ENCODE measurements at regions not wholly inside any gene's neighbourhood (a gene's known extent, or its start where the extent isn't known, plus 50 kb on each side); places are given as distances from the start of the nearest gene placed in this dataset.

DNA sequence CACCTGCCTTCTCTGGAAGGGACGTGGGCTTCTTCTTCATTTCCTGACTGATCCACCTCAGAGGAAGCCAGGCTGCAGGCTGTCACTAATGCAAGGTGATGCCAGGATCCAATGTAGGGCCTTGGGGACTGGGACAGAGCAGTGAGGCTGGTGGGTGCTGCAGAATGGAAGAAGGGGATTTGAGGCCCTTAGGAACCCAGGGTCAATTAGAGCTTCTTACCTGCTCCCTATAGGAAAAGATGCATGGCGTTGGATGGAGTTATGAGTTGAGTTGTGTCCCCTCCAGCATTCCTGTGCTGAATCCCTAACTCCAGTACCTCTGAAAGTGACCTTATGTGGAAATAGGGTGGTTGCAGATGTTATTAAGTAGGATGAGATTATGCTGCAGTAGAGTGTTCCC, 190.4 kb downstream of the MIAT start:
- no peak for DNase-seq

DNA sequence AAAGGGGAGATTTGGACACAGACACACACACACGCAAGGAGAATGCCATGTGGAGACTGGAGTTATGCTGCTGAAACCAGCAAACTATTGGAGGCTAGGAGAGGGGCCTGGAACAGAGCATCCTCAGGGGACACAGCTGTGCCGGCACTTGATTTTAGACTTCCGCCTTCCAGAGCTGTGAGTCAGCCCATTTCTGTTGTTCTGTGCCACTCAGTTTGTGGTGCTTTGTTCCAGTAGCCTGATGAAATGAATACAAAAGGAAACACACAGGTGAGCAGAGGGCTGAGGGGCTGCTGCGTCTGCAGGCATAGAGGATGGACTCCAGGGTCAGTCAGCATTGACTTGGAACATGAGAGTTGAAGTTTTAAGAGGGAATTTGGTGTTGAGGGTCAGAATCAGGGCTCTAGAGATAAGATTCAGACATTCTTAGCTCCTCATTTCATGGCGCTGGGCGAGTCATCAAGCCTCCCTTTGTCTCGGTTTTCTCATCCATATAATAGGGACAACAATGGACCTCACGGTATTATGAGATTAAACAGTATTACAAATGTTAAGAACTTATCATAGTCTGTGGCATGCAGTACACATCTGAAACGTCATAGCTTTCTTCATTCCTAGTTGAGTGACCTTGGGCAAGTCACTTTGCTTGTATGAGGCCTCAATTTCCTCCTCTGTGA, 191.0 kb downstream of the MIAT start:
- no peak for DNase-seq

DNA sequence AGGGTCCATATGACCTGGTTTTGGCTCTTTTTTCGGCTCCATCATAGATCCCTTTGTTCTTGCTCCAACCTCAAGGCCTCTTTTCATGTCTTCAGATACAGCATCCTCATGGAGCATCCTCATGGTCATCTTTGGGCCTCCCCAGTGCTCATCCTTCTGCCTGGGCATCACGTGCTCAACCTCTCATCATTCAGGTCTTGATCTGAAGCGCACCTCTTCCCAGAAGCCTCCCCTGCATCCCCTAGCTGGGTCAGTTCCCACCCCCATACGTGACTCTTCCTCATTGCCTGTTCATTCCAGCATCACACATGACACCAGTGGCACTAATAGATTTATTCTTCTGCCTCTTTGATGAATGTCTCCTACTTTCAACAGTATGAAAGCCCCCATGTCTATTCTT, 192.2 kb downstream of the MIAT start:
- DNase-seq: no peak

DNA sequence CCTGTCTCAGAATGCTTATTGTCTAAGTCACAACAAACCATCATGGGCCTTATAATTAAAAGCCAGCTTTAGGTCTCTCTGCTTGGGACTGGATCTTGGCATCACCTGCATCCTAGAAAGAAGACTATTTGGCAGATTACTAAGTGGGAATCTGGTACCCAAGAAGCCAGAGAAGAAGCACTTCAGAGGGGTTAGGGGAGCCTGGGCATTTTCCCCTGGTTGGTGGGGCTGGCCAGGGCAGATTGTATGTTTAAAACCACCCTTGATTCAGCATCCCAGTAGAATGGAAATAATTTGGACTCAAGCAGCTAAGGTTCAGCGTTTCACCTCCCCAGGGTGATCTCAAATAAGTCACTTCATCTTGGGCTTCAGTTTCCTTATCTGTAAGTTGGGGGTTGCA, 193.7 kb downstream of the MIAT start:
- DNase-seq: no peak

DNA sequence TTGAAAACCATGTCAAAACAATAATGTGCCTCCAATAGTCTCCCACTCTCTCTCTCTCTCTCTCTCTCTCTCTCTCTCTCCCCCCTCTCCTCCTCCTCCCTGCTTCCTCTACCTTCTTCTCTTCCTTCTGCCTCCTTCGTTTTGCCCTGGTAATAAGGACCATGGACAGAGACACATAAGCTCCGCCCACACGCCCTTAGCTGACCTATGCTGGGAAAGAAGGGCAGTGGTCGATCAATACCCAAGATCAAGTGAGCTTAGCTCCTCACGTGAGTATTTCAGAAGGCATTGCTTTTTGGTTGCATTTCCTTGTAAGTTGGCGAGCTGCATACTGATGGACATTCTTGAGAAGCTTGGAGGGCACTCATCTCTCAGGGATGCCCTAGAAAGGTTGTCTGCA, 194.8 kb downstream of the MIAT start:
- no peak for DNase-seq

DNA sequence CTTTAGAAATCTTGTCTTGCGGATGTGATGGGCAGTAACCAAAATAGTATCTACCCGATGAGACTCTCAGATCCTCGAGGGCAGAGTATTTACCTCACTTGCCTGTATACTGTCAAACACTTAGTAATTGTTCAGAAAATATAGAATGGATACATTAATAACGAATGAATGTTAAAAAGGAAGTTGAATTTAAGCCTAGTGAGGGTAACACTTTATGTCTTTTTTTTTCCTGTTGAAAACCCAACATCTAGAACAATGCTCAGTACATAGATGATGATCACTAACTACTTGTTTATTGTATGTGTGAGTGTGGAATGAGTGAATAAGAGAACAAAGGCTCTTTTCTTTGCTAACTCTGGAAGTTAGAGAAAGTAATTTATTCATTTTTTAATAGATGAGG, 195.7 kb downstream of the MIAT start:
- no peak for DNase-seq

DNA sequence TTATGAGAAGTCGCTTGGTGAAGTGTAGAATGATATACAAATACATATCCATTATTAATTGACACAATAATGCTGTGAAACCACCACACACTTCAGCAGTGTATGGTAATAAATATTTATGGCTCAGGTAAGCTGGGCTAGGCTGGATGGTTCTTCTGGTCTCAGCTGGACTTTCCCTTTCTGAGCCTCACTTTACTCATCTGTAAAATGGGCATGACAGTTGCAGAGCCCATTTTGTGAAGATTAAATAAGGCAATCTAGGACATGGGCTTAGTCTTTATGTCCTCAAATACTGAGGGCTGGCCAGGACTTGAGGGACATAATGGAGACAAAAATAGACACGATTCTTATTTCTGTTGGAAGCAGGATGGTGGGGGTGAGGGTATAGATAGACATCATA, 196.1 kb downstream of the MIAT start:
- no peak for DNase-seq

DNA sequence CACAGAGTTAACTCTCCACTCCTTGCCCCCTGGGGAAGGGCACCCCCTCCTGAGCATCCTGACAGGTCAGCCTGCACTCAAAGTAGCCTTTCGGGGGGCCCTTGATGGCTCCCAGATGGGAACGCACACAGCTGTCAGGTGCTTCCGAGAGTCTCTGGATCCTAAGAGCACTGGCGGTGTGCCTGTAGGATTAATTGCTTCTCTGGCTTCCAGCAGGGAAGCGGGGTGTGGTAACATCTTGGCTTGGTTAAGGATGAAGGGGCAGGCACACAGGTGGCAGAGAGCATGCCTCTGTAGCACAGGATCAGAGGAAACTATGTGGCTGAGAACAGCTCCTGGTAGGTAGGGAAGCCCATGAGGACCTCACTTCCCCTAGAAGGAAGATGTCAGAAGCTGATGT, 199.8 kb downstream of the MIAT start:
- DNase-seq: no peak

DNA sequence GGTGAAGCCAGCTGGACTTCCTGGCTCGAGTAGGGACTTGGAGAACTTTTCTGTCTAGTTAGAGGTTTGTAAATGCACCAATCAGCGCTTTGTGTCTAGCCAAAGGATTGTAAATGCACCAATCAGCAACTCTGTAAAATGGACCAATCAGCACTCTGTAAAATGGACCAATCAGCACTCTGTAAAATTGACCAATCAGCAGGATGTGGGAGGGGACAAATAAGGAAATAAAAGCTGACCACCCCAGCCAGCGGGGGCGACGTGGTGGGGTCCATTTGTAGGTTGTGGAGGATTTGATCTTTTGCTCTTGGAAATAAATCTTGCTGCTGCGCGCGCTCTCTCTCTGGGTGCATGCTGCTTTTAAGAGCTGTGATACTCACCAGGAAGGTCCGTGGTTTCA, 202.9 kb downstream of the MIAT start:
- DNase-seq: no peak

DNA sequence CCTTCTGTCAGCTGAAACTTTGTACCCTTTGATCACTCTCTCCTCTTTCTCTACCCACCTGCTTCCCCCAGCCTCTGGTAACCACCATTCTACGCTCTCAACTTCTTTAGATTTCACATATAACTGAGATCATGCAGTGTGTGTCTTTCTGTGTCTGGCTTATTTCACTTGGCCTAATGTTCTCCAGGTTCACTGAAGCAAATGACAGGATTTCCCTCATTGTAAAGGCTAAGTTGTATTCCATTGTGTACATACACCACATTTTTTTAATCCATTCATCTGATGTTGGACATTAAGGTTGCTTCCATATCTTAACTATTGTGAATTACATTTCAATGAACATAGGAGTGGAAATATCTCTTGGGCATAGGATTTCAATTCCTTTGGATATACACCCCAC, 207.6 kb downstream of the MIAT start:
- no peak for DNase-seq

DNA sequence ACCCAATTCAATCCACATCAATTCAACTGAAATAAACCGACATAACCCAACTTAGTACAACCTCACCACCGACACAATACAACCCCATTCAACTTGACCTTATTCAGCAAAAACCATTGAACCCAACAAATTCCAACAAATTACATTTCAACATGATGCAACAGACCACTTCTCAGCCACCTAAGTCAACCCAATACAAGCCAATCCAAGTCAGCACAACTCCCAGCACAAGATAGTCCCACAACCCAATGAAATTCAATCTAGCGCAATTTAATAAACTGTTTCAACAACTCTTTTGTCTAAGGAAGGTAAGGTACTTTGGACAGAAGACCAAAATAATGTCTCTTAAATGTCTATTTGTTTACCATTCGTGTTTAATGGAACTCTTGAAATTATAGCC, 226.0 kb downstream of the MIAT start:
- DNase-seq: no peak

DNA sequence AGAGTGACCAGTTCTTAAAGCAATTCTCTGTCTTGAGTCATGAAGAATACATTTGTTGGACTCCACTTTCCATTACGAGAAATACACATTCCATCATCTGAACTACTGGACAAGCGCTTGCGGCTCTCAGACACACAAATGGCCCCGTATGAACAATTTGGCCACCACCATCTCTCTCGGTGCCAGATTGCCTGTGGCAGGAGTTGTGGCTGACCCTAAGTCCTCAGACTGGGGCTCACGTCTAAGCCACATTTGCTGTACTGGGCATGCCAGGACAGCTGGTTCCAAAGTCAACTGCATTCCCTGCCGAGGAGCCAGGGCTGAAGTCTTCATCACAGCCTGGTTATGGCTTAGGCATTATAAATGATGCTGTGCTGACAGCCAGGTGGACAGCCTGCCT, 227.5 kb downstream of the MIAT start:
- no peak for DNase-seq

DNA sequence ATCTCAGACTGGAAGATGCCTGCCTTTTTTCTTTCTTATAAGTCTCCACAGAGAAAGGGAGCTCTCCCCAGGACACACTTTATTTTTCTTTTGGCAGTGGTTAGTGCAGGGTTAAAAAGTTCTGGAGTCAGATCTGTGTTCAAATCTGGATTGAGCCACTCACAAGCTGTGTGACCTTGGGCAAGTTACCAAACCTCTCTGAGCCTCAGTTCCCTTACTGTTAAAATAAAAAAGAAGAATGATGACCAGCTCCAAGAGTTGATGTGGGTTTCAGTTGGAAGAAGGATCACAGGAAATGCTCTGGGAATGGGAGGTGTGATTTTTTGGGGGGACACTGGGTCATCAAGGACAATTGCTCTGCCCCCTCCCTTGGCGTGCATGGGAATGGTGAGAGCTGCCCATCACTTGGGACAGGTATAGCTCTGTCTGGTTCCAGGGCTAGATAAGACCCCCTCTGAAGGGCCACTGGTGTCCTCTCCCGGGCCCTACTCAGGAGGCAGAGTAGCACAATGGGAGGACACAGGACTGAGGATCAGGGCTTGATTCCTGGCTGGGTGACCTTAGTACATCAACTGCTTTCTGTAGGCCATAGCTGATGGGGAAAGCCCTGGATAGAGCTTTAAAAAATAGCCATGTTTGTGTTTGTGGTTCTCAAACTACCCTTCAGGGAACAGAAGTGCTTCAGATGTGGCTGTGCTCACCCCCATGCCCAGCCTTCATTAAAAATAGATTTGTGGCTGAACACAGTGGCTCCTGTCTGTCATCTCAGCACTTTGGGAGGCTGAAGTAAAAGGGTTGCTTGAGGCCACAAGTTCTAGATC, 228.3 kb downstream of the MIAT start:
- no peak for DNase-seq

DNA sequence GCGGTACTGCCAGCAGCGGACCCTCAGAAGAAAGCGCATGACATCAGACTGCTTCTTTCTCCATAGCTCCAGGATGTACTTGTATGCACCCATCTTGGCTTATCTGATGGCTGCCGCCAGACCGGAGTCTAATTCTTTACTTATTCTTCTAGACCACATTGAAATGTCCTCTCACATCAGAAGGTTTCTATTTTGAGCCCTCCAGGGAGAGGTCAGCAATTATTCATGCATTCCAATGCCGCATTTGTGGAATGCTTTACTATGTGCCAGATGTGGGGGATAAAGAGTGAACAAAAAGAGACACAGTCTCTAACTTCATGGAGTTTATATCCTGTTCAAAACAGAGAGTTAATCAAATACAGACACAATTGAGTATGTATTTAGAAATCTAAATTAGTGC, 230.1 kb downstream of the MIAT start:
- DNase-seq: no peak

DNA sequence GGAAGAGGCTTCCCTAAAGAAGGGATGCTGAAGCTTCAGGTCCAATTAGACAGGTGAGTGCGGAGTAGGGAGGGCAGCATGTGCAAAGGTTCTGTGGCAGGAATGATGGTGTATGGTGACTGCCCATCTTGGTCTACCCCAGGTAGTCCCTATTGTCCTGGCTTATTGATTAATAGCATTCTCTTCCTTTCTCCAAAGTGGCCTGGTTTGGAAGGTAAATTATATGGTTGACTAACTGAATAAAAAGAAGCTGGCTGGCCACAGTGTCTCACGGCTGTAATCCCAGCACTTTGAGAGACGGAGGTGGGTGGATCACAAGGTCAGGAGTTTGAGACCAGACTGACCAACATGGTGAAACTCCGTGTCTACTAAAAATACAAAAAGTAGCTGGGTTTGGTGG, 230.5 kb downstream of the MIAT start:
- DNase-seq: no peak

DNA sequence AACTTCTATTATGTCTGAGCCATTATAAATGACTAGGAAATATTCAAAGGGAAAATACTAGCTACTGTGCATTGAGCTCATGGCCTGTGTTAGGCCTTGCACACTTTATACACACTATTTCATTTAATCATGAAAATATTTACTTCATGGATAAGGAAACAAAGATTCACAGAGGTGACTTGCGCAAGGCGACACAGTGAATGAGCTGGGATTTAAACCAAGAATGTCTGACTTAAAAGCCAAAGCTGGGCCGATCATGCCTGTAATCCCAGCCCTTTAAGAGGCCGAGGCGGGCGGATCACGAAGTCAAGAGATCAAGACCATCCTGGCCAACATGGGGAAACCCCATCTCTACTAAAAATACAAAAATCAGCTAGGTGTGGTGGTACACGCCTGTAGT, 231.5 kb downstream of the MIAT start:
- DNase-seq: no peak

DNA sequence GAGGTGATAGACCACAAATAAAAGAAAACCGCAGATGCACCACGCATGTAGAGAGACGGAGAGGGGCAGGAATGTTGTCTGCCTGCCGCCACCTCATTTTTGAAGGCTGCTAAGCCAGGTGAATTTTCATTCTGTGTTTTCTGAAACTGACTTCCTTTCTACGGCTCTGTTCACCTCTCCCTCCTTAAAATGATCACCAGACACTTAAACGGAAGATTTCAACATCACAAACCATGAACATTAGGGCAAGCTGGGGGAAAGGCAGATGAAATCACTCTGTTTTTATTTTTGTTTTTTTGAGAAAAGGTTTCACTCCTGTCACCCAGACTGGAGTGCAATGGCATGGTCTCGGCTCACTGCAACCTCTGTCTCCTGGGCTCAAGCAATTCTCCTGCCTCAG, 232.4 kb downstream of the MIAT start:
- no peak for DNase-seq

DNA sequence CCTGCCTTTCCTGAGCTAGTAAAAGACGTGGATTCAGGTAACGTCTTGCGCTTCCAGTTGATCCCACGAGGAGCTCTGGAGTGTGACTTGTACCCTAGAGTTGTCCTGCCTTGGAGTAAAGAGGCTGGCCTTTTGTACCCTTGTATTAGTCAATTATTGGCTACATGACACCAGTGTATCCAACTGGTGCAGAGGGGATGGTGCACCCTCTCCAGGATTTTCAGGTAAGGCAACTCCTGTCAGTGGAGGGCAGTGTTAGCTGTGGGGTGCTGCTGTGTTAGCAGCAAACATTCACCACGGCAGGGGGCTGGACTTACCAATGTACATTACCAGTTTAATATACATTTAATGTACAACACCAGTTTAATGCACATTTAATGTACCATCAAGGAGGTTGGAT, 233.5 kb downstream of the MIAT start:
- no peak for DNase-seq

DNA sequence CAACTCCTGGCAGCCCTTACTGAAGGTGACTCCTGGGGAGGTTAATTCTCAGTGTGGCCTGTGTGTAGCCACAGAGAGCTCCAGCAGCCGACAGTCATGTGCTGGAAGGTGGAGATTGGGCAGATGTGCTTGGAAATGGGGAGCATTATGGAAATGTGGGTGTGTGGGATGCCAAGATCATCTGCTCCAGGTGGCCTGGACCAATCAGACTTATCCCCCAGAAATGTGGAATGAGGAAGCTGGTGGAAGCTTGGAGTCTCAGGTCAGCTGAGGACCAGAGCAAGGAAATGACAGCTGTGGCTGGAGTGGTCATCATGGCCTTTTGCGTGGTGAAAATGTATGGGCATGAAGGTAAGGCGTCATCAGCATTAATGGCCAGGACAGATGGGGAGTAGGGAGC, 234.0 kb downstream of the MIAT start:
- no peak for DNase-seq

DNA sequence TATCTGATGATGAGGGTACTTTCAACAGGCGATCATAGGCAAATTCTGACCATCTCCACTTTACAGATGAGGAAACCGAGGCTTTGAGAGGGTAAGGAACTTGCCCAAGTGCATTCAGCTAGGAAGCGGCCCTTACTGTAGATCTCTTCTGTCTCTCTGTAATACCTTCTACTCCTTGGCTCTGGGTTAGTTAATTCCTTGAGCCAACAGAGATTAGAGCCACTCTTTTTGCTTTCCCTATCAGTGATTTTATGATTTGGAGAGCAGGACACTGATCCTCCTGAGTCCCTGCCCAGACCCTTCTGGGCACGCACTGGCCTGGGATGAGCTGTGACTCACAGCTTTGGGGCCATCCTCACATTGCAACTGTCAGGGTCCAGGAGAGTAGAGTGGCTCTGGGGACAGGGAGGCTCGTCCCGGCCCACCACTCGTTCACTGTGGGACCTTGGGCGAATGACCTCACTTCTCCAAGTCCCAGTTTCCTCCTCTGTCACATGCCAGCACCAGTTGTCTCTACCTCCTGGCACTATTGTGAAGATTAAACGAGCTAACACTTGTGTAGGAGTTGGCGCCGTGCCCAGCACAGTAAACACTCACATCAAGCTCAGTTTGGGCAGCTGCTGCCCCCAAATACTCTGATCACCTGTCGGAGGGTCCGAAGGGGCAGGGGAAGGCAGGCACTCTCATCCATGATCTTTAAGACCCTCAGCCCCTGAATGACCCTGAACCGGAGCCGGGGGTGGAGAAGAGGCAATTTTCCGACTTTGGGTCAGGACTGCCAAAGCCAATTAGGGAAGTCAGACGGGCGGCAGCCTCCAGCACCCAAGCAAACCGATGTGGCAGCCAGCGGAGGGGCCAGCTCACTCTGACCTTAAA, 235.0 kb downstream of the MIAT start:
- DNase-seq: no peak

DNA sequence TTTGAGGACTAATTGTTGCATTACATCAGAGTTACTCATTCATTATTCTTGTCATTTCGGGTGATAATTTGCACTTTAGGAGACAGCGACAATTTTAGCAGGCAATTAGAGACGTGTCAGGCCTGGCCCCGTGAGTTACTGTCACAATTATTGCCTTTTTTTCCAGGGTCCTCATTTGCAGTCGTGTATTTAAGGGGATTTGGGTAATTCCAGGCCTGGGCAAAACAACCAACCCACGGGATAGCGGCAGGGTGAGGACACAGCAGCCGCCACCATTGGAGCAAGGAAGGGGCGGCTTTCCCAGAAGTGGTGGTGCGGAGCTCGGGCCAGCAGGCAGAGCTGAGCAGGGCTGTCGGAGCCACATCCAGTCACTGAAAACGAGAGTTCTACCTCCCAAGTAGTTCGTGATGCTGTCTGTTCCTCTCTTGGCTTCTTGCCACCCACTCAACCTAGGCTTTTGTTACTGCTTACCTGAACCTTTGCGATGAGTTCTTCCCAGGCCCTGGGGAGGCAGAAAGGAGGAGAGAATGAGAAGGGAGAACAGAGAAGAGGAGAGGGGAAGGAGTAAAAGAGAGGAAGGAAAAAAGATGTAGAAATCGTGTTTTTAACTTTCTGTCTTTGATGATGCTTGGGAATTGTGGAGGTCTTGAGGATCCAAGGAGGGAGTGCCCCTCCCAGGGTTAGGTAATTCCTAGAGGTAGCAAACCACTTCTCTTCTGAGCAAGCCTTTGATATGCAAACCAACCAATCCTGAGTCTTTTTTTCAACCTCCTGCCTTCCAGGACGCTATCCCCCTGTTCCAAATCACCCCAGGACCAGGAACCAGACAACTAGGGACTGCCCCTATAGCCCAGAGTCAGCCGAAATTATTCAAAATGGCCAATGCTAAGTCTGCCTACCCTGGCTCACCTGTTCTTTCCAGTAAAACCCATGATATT, 236.1 kb downstream of the MIAT start:
- DNase-seq: no peak

DNA sequence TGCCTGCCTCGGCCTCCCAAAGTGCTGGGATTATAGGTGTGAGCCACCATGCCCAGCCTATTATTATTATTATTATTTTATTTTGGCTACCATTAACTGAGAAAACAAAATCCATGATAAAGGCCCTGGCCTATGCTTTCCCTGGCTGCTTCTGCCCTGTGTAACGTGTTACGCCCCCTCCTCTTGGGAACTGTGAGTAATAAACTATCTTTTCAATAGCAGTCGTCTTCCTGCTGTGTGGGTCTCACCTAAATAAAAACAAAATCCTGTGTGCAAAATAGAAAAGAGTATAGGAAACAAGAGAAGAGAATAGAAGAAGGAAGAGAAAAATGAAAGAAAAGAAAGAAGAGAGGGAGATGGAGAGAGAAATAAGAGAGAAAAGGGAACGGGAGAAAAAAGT, 237.0 kb downstream of the MIAT start:
- no peak for DNase-seq

Measured in activated CD4-positive, alpha-beta T cell treated with anti-CD3 and anti-CD28 coated beads for 48 hours (primary cell).